HG03469 (cell line): ENCODE measurements at regions not wholly inside any gene's neighbourhood (a gene's known extent, or its start where the extent isn't known, plus 50 kb on each side); places are given as distances from the start of the nearest gene placed in this dataset.
"Not testable (repeated sequence)": the region's sequence is repeated elsewhere in the genome, so short reads cannot be mapped to it uniquely, and the experiment has no call there.

Experiments
- ATAC-seq: cut with Tn5 transposase; IDR thresholded peaks from one replicate; pipeline ENCODE4 v1.9.1; 2021; ENCODE audit warnings: mild to moderate bottlenecking, moderate library complexity, moderate number of reproducible peaks; ENCODE audit not compliant: unreplicated experiment

GRCh38 chr16:22572331-22573224 lies 61.9 kb downstream of the NPIPB5 start:
- ATAC-seq = not testable (repeated sequence)

- ATAC-seq = not testable (repeated sequence)
These were observed 62.5 kb downstream of the NPIPB5 start for GRCh38 chr16:22573225-22573530.

- ATAC-seq = not testable (repeated sequence)
These were observed 65.8 kb downstream of the NPIPB5 start for GRCh38 chr16:22576506-22576905.

GRCh38 chr16:22583195-22583594 lies 72.5 kb downstream of the NPIPB5 start:
- not testable (repeated sequence) for ATAC-seq

GRCh38 chr16:22584459-22584858 lies 73.8 kb downstream of the NPIPB5 start:
- not testable (repeated sequence) for ATAC-seq

- not testable (repeated sequence) for ATAC-seq
These were observed 74.2 kb downstream of the NPIPB5 start for GRCh38 chr16:22584941-22585340.

GRCh38 chr16:22585431-22585830 lies 74.7 kb downstream of the NPIPB5 start:
- not testable (repeated sequence) for ATAC-seq

GRCh38 chr16:22586732-22587131 lies 76.0 kb downstream of the NPIPB5 start:
- ATAC-seq = not testable (repeated sequence)

GRCh38 chr16:22589757-22590156 lies 79.1 kb downstream of the NPIPB5 start:
- ATAC-seq = not testable (repeated sequence)

- ATAC-seq = not testable (repeated sequence)
These were observed 85.9 kb downstream of the NPIPB5 start for GRCh38 chr16:22596445-22597045.

- not testable (repeated sequence) for ATAC-seq
These were observed 93.1 kb downstream of the NPIPB5 start for GRCh38 chr16:22603744-22604143.

- ATAC-seq = peak; percentile 60
These were observed 95.9 kb downstream of the NPIPB5 start for GRCh38 chr16:22606619-22607018.

- not testable (repeated sequence) for ATAC-seq
These were observed 99.1 kb downstream of the NPIPB5 start for GRCh38 chr16:22609798-22610197.

- not testable (repeated sequence) for ATAC-seq
These were observed 100.4 kb downstream of the NPIPB5 start for GRCh38 chr16:22611128-22611527.

GRCh38 chr16:22614271-22614947 lies 103.7 kb downstream of the NPIPB5 start:
- ATAC-seq = no peak

GRCh38 chr16:22618842-22619241 lies 108.2 kb downstream of the NPIPB5 start:
- ATAC-seq = no peak

- no peak for ATAC-seq
These were observed 111.0 kb downstream of the NPIPB5 start for GRCh38 chr16:22621586-22622155.

GRCh38 chr16:22622703-22623102 lies 112.0 kb downstream of the NPIPB5 start:
- ATAC-seq = no peak

GRCh38 chr16:22623351-22623781 lies 112.7 kb downstream of the NPIPB5 start:
- no peak for ATAC-seq

GRCh38 chr16:22624038-22624799 lies 113.5 kb downstream of the NPIPB5 start:
- ATAC-seq = no peak
